Vagina (tissue), 2 donors: ENCODE measurements at regions not wholly inside any gene's neighbourhood (a gene's known extent, or its start where the extent isn't known, plus 50 kb on each side); places are given as distances from the start of the nearest gene placed in this dataset.

Source experiments
- CTCF ChIP-seq, 3 experiments: fragments of 450-650 bp in 2 of 3; fragments of 200-600 bp in 1 of 3; sonication (generic) in 1 of 3; IDR thresholded peaks; one replicate each; pipeline ENCODE4 v1.5.1; 2017 to 2019; ENCODE audit warnings: antibody characterized with exemption in 3 of 3, mild to moderate bottlenecking in 2 of 3, moderate library complexity in 2 of 3
- POLR2AphosphoS5 ChIP-seq, 2 donors: sonication (generic); formaldehyde crosslinking; IDR thresholded peaks; one replicate each; pipeline ENCODE4 v1.9.0; 2017; ENCODE audit warnings: antibody characterized with exemption in 2 of 2, mild to moderate bottlenecking in 2 of 2, low read depth in 1 of 2; ENCODE audit not compliant: insufficient read depth in 1 of 2

DNA sequence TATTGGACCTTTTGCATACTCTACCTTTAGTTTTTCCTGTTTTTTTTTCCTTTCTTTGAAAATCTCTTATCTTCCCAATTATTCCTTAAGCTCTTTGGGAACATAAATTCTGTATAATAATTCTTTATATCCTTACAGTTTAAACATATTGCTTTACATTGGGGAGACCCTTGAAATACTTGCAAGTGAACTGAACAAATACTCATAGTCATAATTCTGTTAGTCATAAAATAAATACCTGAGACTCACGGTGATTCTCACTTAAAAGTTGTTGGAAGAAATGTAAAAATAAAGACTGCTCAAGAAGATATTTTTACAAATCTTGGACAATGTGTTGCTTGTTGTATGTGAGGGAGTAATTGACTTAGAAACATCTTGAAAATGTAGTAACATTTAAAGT lies 515.2 kb upstream of the POT1 start:
- TF ChIP-seq CTCF (IDR thresholded peaks at IDR 0.05) (no peak), POLR2AphosphoS5 (IDR thresholded peaks at IDR 0.05; ENCODE audit: insufficient read depth in 1 of 2, low read depth in 1 of 2) (no peak)
